GM12875 (cell line): ENCODE measurements at regions not wholly inside any gene's neighbourhood (a gene's known extent, or its start where the extent isn't known, plus 50 kb on each side); places are given as distances from the start of the nearest gene placed in this dataset.

Source experiments
- H3K4me3 ChIP-seq: one replicate; pipeline ENCODE4 v1.5.1; 2011; ENCODE audit warnings: low read depth, low read length, control low read depth
- CTCF ChIP-seq: IDR thresholded peaks from 2 replicates; pipeline ENCODE4 v1.5.1; 2011; ENCODE audit warnings: low read depth, mild to moderate bottlenecking, control low read depth, inconsistent platforms, low read length, moderate library complexity, borderline replicate concordance; ENCODE audit not compliant: insufficient read depth

GRCh38 chr9:89234205-89235067 lies 55.8 kb upstream of the SHC3 start:
- H3K4me3 ChIP-seq, result no peak overlapping the region
- peak; percentile 38; the same call in 1 of the 2 replicates for TF ChIP-seq CTCF

- no peak for TF ChIP-seq CTCF
These were observed 58.4 kb upstream of the SHC3 start for GRCh38 chr9:89236955-89237573.

GRCh38 chr9:89238424-89238823 lies 59.8 kb upstream of the SHC3 start:
- no peak for TF ChIP-seq CTCF
- H3K4me3 ChIP-seq, result no peak overlapping the region

More at GRCh38 chr9:89236955-89237573, 58.4 kb upstream of the SHC3 start:
- H3K4me3 ChIP-seq, result no peak overlapping the region

GRCh38 chr9:89243296-89244061 lies 64.9 kb upstream of the SHC3 start:
- TF ChIP-seq CTCF, result no peak
- H3K4me3 ChIP-seq, result no peak overlapping the region

- H3K4me3 ChIP-seq, result no peak overlapping the region
- TF ChIP-seq CTCF, result no peak
These were observed 64.2 kb upstream of the CKS2 start for GRCh38 chr9:89246840-89247239.

GRCh38 chr9:89247431-89248353 lies 63.3 kb upstream of the CKS2 start:
- TF ChIP-seq CTCF, result no peak
- no peak overlapping the region for H3K4me3 ChIP-seq
